AG08396 (cell line): ENCODE measurements at regions not wholly inside any gene's neighbourhood (a gene's known extent, or its start where the extent isn't known, plus 50 kb on each side); places are given as distances from the start of the nearest gene placed in this dataset.

Experiments used
- DNase-seq: peaks from one replicate; pipeline ENCODE4 v3.0.0; 2012; ENCODE audit warnings: low spot score, mixed read lengths

DNA sequence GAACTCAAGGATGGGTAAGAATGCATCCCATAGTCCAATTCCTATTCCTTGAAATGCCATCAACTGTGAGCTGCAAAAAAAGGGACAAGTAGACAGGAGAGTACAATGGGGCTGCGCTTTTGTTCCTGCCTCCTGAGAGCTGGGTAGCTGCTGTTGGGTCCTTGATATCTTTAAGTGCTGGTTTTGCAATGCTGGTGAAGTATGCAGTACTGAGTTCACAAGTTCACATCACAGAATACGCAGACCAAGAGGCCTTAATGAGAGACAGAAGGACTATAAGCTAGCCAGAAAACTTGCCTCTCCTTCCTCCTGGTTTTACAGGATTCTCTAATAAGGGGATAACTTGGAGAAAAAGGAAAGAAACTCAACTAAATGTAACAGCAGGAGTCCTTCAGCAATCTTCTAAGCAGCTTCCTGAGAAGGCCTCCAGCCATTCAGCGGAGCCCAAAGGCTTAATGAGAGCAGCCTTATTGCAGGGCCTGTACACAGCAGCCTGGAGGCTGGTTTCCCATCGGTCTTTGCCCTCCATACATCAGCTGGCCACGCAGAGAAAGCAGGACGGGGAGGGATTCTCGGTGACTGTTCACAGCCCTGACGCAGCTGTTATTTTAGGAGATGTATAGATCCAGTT, 293.1 kb downstream of the CDCA7 start:
- DNase-seq = no peak

DNA sequence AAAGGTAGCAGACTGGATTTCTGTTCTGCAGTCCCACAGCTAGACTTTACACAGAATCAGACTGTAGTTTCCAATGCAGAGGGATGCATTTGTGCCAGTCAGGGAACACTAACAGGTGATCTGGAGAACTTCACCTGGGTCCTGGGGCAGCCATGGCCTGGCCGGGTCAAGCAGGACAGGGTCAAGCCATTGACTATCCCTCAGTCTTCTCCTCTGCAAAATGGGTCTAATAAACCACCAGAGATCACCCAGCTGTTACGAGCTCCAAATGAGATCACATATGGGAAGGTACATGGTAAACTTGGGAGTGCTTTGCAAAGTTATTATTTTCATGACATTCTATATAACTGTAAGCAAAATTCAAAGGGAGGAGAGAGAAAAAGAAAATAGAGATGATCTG, 294.1 kb downstream of the CDCA7 start:
- no peak for DNase-seq

DNA sequence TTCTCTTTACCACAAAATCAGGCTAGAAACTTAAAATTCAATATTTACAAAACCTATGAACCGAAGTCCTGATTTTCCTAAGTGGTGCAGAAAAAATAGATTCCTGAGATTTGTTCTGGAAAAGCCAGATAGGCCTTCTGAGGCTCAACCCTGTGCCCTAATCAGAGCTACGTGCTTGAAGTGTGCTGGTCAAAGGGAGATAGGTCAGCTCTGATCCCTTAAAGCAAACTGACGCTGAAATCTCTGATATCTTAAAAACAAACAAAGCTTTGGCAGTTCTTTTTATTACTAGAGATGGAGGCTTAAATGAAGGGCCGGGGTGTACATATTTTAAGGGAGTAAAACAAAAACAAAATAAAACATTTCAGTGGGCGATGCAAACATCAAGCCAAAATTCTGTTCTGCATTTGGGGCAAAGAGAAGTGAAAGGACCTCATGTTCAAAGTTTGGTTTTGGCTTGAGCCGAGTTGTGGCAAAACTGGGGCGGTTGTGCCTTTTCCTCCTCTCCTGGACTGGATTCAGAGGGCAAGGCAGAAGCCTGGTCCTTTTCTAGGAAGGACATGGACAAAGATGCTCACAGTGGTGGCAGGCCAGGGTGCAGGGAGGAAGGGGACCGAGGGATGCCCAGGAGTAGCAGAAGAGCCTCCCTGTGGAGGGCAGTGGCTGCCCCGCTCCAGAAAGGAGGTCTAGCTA, 295.0 kb downstream of the CDCA7 start:
- no peak for DNase-seq

DNA sequence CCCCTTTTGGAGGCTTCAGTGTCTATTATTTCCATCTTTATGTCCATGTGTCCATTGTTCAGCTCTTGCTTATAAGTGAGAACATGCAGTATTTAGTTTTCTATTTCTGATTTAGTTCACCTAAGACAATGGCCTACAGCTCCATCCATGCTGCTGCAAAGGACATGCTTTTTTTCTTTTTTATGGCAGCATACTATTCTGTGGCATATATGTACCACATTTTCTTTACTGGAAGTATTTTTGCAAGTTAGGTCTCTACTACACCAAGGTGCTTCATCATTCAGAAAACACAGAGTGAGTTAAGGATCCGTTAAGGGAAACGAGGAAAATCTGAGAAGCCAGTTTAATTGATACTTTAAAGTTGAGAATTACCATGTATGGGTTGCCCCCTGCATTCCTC, 297.2 kb downstream of the CDCA7 start:
- DNase-seq = no peak

DNA sequence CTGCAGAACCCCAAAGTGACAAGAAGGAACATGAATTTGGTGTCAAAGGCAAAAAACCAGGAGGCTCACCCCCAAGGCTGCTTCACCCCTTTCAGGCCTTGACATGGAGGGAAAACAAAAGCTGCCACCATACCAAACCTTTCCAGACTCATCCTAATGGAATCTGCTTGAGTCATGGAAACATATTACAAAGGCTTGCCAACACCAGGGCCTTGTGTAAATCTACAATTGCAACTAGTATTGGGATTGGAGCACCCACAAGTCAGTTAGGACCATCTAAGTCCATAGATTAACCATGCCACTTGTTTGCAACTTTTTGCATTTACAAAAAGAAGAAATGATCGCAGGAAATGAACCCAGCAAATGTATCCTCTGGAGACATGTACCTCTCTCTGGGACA, 297.6 kb downstream of the CDCA7 start:
- DNase-seq = peak; percentile 66

DNA sequence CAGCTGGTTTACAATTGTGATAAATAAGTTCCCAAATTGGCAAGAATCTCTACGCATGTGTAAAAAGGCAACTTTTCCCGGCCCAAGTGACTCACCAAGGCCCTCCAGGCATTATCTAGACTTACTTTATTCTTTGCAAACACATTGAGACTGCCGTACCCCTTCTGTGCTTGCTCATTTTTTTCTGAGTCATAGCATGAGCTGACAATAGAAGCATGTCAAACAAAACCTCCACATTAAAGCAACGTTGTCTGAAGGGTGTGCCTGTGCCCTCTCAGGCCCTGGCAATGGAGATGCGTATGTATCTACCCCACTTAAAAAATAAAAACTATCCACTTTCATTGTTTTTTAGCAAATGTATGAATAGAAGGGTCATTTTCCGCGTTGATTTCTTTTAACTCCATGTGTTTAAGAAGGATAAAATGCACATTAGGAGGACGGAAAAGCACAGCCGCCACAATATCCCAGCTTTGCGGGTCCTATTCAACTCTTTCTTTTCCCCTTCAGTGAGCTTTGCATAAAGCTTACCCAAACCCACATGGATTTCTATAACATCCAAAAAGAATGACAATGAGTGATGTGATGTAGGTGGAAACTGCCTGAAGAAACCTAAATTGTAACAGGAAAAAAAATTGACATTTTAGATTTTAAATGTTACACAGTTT, 298.2 kb downstream of the CDCA7 start:
- peak; percentile 72 for DNase-seq

DNA sequence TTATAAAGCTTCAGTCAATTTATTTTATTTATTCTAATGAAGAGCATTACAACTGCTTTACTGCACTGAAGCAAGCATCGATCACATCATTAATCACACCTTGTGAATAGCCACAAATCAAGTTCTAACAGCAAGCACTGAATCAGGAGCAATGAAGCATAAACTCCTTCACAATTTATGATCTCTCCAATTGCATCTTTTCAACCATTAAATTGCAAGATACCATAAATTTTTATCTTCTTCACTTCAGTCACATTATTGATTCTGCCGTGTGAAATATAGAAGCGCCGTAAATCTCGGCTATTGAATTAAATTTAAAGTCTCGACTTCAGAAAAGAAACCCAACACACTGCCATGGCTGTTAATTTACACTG, 298.7 kb downstream of the CDCA7 start:
- no peak for DNase-seq

DNA sequence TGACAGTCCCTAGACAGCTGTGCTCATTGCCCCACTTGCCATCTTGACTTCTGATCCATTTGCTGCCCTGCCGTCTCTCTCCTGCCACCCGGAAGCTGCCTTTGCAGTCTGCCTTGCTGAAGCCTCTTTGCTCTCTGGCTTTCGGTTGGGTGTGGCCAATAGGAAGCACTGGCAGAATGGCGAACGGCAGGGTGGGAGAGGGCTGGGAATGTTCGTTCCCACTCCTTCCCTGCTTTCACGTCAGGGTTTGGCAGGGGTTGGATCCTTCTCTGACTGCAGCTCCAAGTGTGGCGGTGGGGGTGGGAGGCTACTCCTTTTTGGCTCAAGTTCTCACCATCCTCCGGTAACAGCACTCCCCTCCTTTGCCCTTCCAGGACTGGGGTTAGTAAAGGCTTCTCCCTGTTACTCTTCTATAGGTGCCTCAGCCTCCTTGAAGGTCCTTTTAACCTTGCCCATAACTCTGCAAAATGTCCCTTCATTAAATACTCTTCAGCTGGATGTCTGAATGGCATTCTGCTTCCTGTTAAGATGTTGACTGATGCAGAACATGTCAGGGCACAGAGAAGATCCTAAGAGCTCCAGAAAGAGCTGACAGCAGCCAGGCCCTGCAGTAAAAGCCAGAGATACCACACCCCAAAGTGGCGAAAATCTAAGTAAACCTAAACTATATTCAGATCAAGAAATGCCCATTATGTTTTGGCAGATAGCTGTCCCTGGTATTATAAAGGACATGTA, 299.7 kb downstream of the CDCA7 start:
- no peak for DNase-seq

DNA sequence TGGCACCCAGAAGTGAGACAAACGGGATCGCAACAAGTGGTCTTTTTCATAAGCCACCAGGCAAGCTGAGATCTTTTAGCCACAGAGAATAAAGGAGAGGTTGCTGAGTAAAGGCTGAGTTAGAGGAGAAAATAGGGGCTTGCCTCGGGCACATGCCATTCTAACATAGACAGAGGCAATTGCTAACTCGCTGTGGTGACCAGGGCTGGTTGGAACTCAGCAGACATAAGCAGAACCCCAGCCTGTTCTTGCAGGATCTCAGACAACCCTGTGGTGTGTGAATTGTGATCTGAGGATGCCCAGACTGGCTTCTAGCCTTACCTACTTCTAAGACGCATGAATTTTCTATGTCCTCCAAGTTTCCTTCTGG, 300.2 kb downstream of the CDCA7 start:
- DNase-seq = no peak

DNA sequence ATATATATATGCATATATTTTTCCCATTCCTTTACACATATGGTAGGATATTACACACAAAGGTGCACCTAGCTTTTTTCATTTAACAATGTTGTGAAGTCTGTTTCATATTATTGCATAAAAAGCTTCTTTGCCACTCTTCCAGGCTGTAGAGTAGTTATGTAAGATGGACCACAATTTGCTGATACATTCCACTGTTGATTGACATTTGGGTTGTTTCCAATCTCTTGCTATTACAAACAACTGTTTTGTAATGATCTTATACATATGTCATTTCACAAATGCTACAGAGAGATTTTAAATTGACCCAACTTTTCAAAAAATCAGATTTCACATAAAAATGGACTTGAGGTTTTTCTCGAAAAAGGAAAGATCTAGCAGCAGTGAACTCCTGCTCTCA, 301.4 kb downstream of the CDCA7 start:
- no peak for DNase-seq

DNA sequence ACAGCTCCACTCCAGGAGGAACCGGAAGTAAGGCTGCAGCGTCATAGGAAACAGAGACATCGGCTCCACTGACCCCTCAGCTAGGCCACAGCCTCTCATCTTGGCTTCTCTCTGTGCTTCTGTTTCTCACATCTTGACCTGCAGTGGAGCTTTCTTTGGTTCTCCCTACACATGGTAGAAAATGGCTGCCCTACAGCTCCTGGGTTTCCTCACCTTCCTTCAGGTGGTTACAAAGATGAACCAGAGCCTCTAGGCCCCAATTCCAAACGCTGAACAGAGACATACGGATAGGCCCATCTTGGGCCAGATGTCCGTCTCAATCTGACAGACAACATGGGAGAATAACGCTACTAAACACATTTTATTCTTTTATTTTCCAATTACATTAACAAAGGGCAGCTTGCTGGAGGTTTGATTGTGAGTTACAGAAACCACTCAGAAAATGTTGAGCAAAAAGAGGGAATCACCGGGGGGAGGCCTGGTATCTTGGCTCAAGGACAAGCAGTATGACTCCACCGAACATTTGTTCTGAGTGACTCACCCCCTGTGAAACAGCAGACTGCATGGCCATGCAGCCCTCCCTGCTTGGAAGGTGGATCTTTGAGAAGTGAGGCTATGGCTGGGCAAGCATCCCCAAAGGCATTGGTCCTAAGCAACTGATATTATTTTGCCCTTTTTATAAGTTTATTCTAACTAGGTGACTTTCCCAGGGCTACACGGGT, 303.5 kb downstream of the CDCA7 start:
- peak; percentile 87 for DNase-seq

DNA sequence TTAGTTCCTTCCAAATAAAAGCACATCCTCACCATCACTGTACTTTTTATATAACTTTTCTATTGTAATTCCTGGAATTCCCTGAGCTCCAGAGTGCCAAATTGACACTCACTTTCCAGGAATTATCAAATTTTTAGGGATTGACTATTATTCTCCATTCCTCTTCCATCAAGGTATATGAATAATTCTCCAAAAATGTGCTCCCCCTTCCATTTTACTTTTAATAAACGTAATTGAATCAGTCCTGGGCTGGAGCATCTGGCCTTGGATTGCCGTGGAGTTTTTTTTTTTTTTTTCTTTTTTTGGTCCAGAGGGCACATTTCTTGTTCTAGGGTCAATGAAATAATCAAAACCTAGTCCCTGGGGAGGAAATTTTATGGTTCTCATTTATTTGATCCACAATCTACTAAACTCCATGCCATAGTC, 304.3 kb downstream of the CDCA7 start:
- no peak for DNase-seq

DNA sequence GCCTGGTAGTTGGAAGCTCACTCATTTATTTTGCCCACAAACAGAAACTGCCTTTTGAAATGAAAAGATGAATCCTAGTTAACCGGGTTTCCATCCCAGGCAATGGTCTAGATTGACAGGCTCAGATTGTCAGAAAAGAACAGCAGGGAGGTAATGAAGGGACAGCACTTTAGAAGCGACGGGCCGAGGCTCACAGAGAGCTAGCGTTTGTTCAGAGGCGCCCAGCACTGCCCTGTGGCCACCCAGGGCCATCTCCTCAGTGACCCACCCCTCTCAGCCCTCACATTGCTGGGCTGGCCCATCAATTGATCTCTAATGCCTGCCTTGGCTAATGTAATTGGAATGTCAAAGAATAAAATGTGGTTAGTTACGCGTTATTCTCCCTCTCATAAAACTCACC, 304.8 kb downstream of the CDCA7 start:
- DNase-seq = no peak

DNA sequence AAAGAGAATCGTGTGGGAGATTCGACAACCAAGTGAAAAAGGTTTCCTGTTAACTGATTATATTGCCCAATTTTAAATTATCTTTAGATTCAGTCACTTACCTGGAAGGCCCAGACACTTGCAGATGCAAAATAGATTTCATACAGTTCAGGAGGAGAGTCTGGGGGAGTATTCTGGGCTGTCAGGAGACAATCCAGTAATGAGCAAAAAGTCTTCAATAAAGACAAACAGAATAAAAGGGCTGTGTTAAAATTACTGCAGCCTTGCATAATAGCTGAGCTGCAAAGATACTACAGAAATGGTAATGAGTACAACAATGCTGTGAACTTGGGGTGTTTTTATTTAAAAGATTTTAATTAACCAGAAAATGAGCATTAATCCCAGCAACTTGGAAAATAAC, 303.6 kb downstream of the SP3 start:
- DNase-seq = no peak

DNA sequence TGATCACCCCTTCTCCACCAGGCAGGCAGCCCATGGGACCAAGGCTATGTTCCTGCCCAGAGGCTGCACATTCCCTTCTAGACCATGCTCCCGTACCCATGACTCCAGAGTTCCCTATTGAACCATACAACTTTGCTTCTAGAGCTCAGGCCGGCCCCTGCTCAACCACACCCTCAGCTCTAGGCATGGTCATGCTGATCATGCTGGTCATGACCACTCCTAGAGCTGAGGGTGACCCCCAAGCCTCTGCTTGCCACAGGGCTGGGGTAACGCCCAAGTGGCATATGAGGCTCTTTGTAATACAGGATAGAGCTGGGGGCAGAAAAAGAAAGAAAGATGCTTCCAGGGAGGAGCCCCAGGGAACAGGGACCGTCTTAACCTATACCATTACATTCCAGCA, 301.8 kb downstream of the SP3 start:
- no peak for DNase-seq

DNA sequence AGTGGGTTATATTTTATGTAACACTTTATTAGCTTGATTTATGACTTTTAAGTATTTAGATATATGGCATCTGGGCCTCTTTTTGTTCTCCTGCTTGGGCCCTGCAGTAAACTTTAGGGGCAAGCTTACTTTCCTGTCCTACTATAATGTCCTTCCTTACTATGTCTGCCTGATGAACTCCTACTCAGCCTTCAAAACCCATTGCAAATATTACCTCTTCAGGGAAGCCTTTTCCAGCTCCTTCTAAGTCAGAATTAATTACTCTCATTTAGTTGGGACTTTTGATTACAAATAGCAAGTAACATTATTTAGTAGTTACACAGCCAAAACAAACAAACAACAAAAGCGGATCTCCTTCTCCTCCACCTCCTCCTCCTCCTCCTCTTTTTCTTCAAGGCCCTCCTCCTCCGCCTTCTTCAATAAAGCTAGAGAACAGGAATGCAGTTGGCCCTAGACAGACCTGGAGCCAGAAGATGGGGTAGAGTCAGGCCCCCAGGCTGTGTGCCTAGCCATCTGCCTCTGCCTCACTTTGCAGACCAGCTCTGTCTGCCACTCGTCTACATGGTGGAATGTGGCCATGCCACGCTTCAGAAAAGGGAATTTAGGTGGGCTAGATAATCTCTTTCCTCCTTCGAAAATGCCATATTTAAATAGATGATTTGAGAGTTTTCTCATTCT, 301.2 kb downstream of the SP3 start:
- DNase-seq = no peak

DNA sequence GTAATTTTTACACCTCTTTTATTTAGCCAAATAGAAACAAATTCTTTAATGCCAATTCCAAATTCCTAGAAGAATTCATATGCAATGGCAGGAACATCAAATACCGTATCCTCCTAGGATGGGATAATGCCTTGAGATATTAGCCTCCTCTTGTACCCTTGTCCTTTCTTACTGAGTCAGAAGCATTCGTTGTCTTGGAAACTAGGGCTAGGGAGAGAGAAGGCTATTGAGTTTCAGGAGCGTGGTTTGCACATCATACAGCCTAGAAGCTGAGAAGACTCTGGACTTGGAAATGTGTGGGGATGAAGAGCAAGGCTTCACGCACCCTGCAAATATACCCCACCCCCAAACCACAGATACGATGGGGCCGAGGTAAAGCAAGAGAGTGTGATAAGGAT, 300.7 kb downstream of the SP3 start:
- no peak for DNase-seq

DNA sequence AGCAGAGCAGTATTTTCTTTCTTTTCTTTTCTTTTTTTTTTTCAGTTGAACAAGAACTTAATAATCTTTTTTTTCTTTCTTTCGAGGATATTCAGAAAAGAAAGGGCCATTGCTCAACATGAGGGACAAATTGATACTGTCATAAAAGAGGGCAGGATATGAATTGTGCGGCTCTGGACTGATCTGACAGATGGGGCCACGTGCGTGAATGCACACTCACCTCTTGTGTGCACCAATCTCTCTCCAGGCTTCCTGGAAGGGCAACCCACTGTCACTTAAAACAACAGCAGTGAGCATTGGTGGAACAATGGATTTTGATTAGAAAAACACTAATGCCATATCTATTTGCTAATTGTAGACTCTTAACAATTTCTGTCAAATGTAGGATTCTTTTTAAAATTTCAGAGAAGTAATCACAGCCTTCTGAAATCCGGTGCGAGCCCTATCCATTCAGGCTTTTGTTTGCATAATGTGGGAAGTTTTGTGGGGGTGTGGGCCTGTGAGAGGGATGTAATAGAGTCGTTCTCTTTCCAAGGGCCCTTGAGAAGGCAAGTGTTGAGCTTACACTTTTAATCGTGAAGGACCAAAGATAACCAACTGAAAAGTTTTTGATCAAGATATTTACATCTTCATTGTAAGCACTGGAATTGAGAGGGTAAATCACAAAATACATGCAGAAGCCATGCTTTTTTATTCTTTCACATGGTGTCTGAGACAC, 298.8 kb downstream of the SP3 start:
- no peak for DNase-seq

DNA sequence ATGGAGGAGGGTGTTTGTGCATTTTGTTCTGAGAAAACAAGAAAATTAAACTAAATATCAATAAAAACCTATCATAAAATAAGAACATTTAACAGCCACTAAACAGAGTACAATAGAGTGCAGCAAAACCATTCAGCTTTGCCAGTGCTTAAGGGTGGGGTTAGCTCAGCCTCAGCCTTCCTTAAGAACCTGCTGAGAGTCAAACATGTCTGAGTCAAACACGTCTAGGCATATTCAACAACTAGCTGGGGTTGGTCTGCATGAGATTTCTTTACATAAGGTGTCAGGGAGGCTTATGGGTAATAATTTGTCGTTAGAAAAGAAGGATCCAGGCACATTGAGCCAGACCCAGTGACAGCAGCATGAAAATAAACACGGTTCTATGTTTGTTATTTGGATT, 298.2 kb downstream of the SP3 start:
- no peak for DNase-seq

DNA sequence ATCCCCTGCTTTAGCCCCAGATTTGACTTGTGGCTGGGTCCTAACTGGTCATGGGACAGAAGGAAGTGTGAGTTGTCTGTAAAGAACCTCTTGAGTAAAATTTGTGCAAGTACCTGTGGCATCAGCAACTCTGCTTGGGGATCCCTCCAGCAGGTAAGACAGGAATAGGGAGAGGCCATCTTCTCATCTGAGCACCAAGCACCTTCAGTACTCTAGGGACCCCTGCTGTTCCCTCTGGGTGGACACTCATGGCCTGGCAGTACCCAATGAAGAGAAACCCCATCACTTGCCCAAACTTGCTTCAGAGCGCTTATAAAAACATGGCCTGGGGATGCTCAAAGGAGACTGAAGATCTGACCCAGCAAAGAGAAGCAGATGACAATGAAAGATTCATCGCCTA, 297.8 kb downstream of the SP3 start:
- no peak for DNase-seq

DNA sequence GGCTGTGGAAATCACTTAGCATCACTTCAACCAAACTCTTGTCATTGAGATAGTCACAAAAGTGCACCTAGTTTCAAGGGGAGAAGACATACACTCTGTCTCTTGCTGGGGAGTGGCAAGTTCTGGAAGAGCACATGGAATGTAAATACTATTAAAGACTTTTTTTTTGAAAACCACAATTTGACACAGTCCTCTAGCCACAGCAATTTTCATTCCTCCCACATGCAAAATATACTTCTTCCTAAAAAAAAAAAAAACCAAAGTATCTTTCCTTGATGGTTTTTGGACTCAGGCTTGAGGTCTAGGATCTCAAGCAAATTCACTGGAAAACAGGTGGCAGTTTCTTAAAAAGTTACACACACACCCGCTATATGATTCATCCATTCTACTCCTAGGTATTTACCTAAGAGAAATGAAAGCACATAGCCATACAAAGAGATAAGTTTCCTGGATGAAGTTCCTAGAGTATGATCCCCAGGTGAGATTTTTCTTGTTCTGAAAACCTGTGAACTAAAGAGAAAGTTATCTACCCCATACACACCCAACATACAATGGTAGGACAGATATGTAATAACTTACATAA, 295.8 kb downstream of the SP3 start:
- no peak for DNase-seq
